HepG2 (cell line): ENCODE measurements at regions not wholly inside any gene's neighbourhood (a gene's known extent, or its start where the extent isn't known, plus 50 kb on each side); places are given as distances from the start of the nearest gene placed in this dataset.

Experiments used
- ATRX ChIP-seq: sonication (generic); formaldehyde crosslinking; IDR thresholded peaks from 2 replicates; pipeline ENCODE4 v1.4.0; 2020; ENCODE audit warnings: missing genetic modification reagents, borderline replicate concordance
- FOXP1 ChIP-seq, 2 experiments: fragments of 450-650 bp in 1 of 2; IDR thresholded peaks; 2 replicates each; pipeline ENCODE4 v1.6.1; 2017 to 2018; ENCODE audit warnings: antibody characterized with exemption in 1 of 2
- NFE2L1 ChIP-seq: sonication (generic); formaldehyde crosslinking; IDR thresholded peaks from 2 replicates; pipeline ENCODE4 v1.4.0; 2020; ENCODE audit warnings: missing genetic modification reagents, mild to moderate bottlenecking, borderline replicate concordance
- ZNF274 ChIP-seq: sonication (generic); formaldehyde crosslinking; IDR thresholded peaks from 2 replicates; pipeline ENCODE4 v1.5.1; 2020; ENCODE audit warnings: mild to moderate bottlenecking, missing genetic modification reagents

DNA sequence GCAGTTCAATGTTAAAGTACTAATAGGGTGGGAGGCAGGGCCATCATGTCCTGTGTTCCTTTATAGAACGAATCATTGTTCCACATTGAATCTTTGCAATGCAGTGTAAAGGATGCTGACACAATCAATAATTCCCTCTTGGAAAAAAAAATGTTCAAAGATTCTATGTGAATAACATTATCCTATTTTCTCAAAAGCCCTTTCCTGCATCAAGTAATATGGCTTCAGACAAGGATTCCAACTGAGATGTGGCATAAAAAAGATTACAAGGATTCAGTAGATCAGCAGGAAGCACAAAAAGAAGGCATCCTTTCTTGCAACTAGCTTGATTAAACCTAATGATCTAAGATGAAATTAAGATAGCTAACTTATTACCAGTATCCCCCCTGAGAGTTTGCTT is 454.0 kb upstream of the CADM2 start:
- TF ChIP-seq ATRX (CRISPR knock-in tag) (no peak), ZNF274 (CRISPR knock-in tag) (no peak), FOXP1 (IDR thresholded peaks at IDR 0.05) (no peak), FOXP1 (CRISPR knock-in tag; IDR thresholded peaks at IDR 0.05) (no peak), NFE2L1 (CRISPR knock-in tag) (no peak)
